H1 (cell line): ENCODE measurements at regions not wholly inside any gene's neighbourhood (a gene's known extent, or its start where the extent isn't known, plus 50 kb on each side); places are given as distances from the start of the nearest gene placed in this dataset.

ENCODE experiments used
- CTCF ChIA-PET: fragments of 300-600 bp; sonication (Branson Sonifier 250); formaldehyde crosslinking; loops from one replicate; lab custom pipeline; 2021; ENCODE audit not compliant: partially characterized antibody; lab: Charles Lee
- POLR2A ChIA-PET: fragments of 300-600 bp; sonication (Branson Sonifier 250); formaldehyde crosslinking; loops from one replicate; lab custom pipeline; 2021; ENCODE audit warnings: inconsistent platforms; ENCODE audit not compliant: partially characterized antibody; lab: Charles Lee
- DNase-seq, 2 experiments: peaks; one replicate each; pipeline versions ENCODE4 v3.0.0 to v3.0.0-alpha.2; 2010 to 2022; ENCODE audit warnings: low spot score in 2 of 2, low read depth in 1 of 2, mixed read lengths in 1 of 2
- FAIRE-seq: peaks from 2 replicates; lab custom pipeline; 2011; peaks lifted over from hg19 to GRCh38; lab: Jason Lieb, UNC
- H2AFZ ChIP-seq: 2 replicates; pipeline ENCODE4 v1.8.1; 2012; ENCODE audit warnings: low read length, inconsistent platforms
- H2AK5ac ChIP-seq: 2 replicates; pipeline ENCODE4 v1.6.1; 2013; ENCODE audit warnings: low read depth, low read length
- H2BK120ac ChIP-seq: replicated peaks from 2 replicates; pipeline ENCODE3; 2013; ENCODE audit warnings: low read depth, low read length, inconsistent platforms
- H2BK12ac ChIP-seq: 2 replicates; pipeline ENCODE4 v1.6.1; 2013; ENCODE audit warnings: low read depth, low read length
- H2BK15ac ChIP-seq: 2 replicates; pipeline ENCODE4 v1.6.1; 2013; ENCODE audit warnings: low read length
- H2BK20ac ChIP-seq: 2 replicates; pipeline ENCODE4 v1.6.1; 2013; ENCODE audit warnings: low read length
- H2BK5ac ChIP-seq: 2 replicates; pipeline ENCODE4 v1.6.1; 2013; ENCODE audit warnings: low read depth, low read length
- H3K14ac ChIP-seq: 2 replicates; pipeline ENCODE4 v1.6.1; 2013; ENCODE audit warnings: inconsistent platforms; ENCODE audit not compliant: insufficient read length
- H3K18ac ChIP-seq: 2 replicates; pipeline ENCODE4 v1.6.1; 2013; ENCODE audit warnings: low read length; ENCODE audit errors: extremely low read depth
- H3K23ac ChIP-seq: 2 replicates; pipeline ENCODE4 v1.6.1; 2013; ENCODE audit warnings: inconsistent platforms; ENCODE audit not compliant: insufficient read length
- H3K23me2 ChIP-seq: 2 replicates; pipeline ENCODE4 v1.6.1; 2013; ENCODE audit warnings: low read depth, low read length
- H3K27ac ChIP-seq: 2 replicates; pipeline ENCODE4 v1.6.1; 2011; ENCODE audit warnings: low read depth, low read length, inconsistent platforms
- H3K27me3 ChIP-seq, 4 experiments: replicated peaks in 1 of 4; 1 replicate in 1 of 4; 2 replicates in 3 of 4; pipeline versions ENCODE4 v1.6.1 to v1.8.1; 2011 to 2013; ENCODE audit warnings: low read length in 3 of 4, mild to moderate bottlenecking in 3 of 4, inconsistent platforms in 2 of 4, mixed read lengths in 2 of 4, moderate library complexity in 1 of 4; ENCODE audit not compliant: control insufficient read depth in 3 of 4, insufficient read depth in 3 of 4; ENCODE audit errors: extremely low read depth in 1 of 4
- H3K36me3 ChIP-seq, 4 experiments: 2 replicates each; pipeline versions ENCODE4 v1.6.1 to v1.8.1; 2011 to 2013; ENCODE audit warnings: mild to moderate bottlenecking in 4 of 4, low read length in 3 of 4, moderate library complexity in 2 of 4, control low read depth in 1 of 4, inconsistent platforms in 1 of 4; ENCODE audit not compliant: insufficient read depth in 4 of 4, control insufficient read depth in 2 of 4
- H3K4ac ChIP-seq: replicated peaks from 2 replicates; pipeline ENCODE3; 2013; ENCODE audit warnings: low read length, low read depth, mixed read lengths, inconsistent platforms; ENCODE audit not compliant: insufficient read length
- H3K4me1 ChIP-seq, 4 experiments: replicated peaks in 1 of 4; 1 replicate in 1 of 4; 2 replicates in 3 of 4; pipeline versions ENCODE4 v1.6.1 to v1.8.1; 2011 to 2013; ENCODE audit warnings: low read length in 3 of 4, inconsistent platforms in 2 of 4, mixed read lengths in 1 of 4; ENCODE audit not compliant: insufficient read depth in 4 of 4, control insufficient read depth in 3 of 4
- H3K4me2 ChIP-seq, 2 experiments: 2 replicates each; pipeline versions ENCODE4 v1.6.1 to v1.8.1; 2011 to 2013; ENCODE audit warnings: low read depth in 2 of 2, low read length in 2 of 2, control low read depth in 1 of 2, inconsistent platforms in 1 of 2, mild to moderate bottlenecking in 1 of 2; ENCODE audit not compliant: insufficient read depth in 1 of 2
- H3K4me3 ChIP-seq, 4 experiments: fragments of 200-600, 300-600 bp in 1 of 4; sonication (generic), shearing (Covaris generic), sonication (Bioruptor Twin) in 1 of 4; 2 replicates each; pipeline versions ENCODE4 v1.5.1 to v1.8.1; 2011 to 2016; ENCODE audit warnings: low read length in 4 of 4, low read depth in 3 of 4, control low read depth in 2 of 4, inconsistent platforms in 2 of 4, mild to moderate bottlenecking in 2 of 4, mixed read lengths in 1 of 4, moderate library complexity in 1 of 4; ENCODE audit not compliant: insufficient read depth in 2 of 4; ENCODE audit errors: extremely low read depth in 1 of 4
- H3K56ac ChIP-seq: replicated peaks from 2 replicates; pipeline ENCODE3; 2013; ENCODE audit warnings: low read depth, mild to moderate bottlenecking, mixed read lengths, low read length, inconsistent platforms; ENCODE audit not compliant: insufficient read length
- H3K79me1 ChIP-seq: 2 replicates; pipeline ENCODE4 v1.6.1; 2013; ENCODE audit warnings: low read depth, low read length, control low read depth
- H3K79me2 ChIP-seq, 2 experiments: 2 replicates each; pipeline versions ENCODE4 v1.6.1 to v1.8.1; 2012 to 2013; ENCODE audit warnings: low read length in 2 of 2, mild to moderate bottlenecking in 2 of 2, inconsistent platforms in 1 of 2; ENCODE audit not compliant: insufficient read depth in 2 of 2, control insufficient read depth in 1 of 2
- H3K9ac ChIP-seq, 4 experiments: replicated peaks in 1 of 4; 1 replicate in 1 of 4; 2 replicates in 3 of 4; pipeline versions ENCODE4 v1.6.1 to v1.8.1; 2011 to 2013; ENCODE audit warnings: low read depth in 3 of 4, low read length in 3 of 4, control low read depth in 2 of 4, mild to moderate bottlenecking in 2 of 4, moderate library complexity in 2 of 4, inconsistent platforms in 1 of 4; ENCODE audit errors: extremely low read depth in 1 of 4
- H3K9me3 ChIP-seq, 2 experiments: 2 replicates each; pipeline versions ENCODE4 v1.6.1 to v1.8.1; 2012 to 2013; ENCODE audit warnings: mild to moderate bottlenecking in 2 of 2, moderate library complexity in 2 of 2, control low read depth in 1 of 2, inconsistent platforms in 1 of 2, low read depth in 1 of 2, low read length in 1 of 2, mixed read lengths in 1 of 2; ENCODE audit not compliant: insufficient read depth in 2 of 2
- H4K20me1 ChIP-seq, 2 experiments: replicated peaks in 1 of 2; 2 replicates each; pipeline versions ENCODE3 to v1.8.1; 2011 to 2013; ENCODE audit warnings: inconsistent platforms in 2 of 2, low read length in 2 of 2, mild to moderate bottlenecking in 1 of 2; ENCODE audit not compliant: insufficient read depth in 2 of 2, control insufficient read depth in 1 of 2
- H4K5ac ChIP-seq: 2 replicates; pipeline ENCODE4 v1.6.1; 2013; ENCODE audit warnings: low read length, low read depth, mixed read lengths, inconsistent platforms; ENCODE audit not compliant: insufficient read length
- H4K8ac ChIP-seq: 2 replicates; pipeline ENCODE4 v1.8.0; 2013; ENCODE audit warnings: mild to moderate bottlenecking, moderate library complexity, low read length, inconsistent platforms; ENCODE audit not compliant: insufficient read depth; ENCODE audit errors: extremely low read depth
- H4K91ac ChIP-seq: replicated peaks from 2 replicates; pipeline ENCODE3; 2013; ENCODE audit warnings: low read length, mixed read lengths, inconsistent platforms; ENCODE audit not compliant: insufficient read length
- CHD1 ChIP-seq: IDR thresholded peaks from 2 replicates; pipeline ENCODE4 v1.6.1; 2012; ENCODE audit warnings: low read depth, low read length, improper control_type of control experiment
- EP300 ChIP-seq, 2 experiments: IDR thresholded peaks; 1 replicate in 1 of 2; 2 replicates in 1 of 2; pipeline ENCODE4 v1.6.1; 2011 to 2012; ENCODE audit warnings: low read depth in 2 of 2, low read length in 2 of 2, mild to moderate bottlenecking in 2 of 2, borderline replicate concordance in 1 of 2, inconsistent platforms in 1 of 2, moderate library complexity in 1 of 2
- EZH2 ChIP-seq: fragments of 200-600 bp; sonication (generic); IDR thresholded peaks from 2 replicates; pipeline ENCODE4 v1.7.1; 2012; ENCODE audit warnings: low read depth, mild to moderate bottlenecking, moderate library complexity, low read length, inconsistent platforms; ENCODE audit not compliant: severe bottlenecking
- GABPA ChIP-seq: IDR thresholded peaks from 2 replicates; pipeline ENCODE4 v1.6.1; 2011; ENCODE audit warnings: mild to moderate bottlenecking, low read length, moderate library complexity, borderline replicate concordance; ENCODE audit not compliant: insufficient read depth
- JUND ChIP-seq: IDR thresholded peaks from 2 replicates; pipeline ENCODE4 v1.6.1; 2011; ENCODE audit warnings: mild to moderate bottlenecking, improper control_type of control experiment, low read length
- NANOG ChIP-seq: IDR thresholded peaks from 2 replicates; pipeline ENCODE4 v1.6.1; 2011; ENCODE audit warnings: low read length, low read depth, mild to moderate bottlenecking, inconsistent platforms; ENCODE audit not compliant: insufficient read depth, poor library complexity, severe bottlenecking
- RAD21 ChIP-seq, 2 experiments: IDR thresholded peaks in 1 of 2; conservative IDR thresholded peaks in 1 of 2; 2 replicates each; pipeline ENCODE4 v1.6.1; 2011; ENCODE audit warnings: low read depth in 2 of 2, low read length in 2 of 2, improper control_type of control experiment in 1 of 2, inconsistent platforms in 1 of 2, mild to moderate bottlenecking in 1 of 2, moderate library complexity in 1 of 2
- SIRT6 ChIP-seq: IDR thresholded peaks from one replicate; pipeline ENCODE4 v1.7.1; 2012; ENCODE audit warnings: low read length, inconsistent platforms
- WGBS, 2 experiments: shearing (Covaris generic) in 1 of 2; methylation state at CpG; one replicate each; pipeline versions ENCODE4 v1.1.6 to v1.1.7; 2013 to 2015; ENCODE audit warnings: low lambda C conversion rate in 2 of 2, mixed read lengths in 2 of 2, inconsistent platforms in 1 of 2, low coverage in 1 of 2, missing lambda C conversion rate in 1 of 2; ENCODE audit not compliant: insufficient replicate concordance in 2 of 2, insufficient coverage in 1 of 2, insufficient read length in 1 of 2; ENCODE audit errors: extremely low coverage in 1 of 2, missing lambda C conversion rate in 1 of 2; 5-methylcytosine and 5-hydroxymethylcytosine counted together

GRCh38 chr11:109892321-109892794, 200.8 kb upstream of the ZC3H12C start:
- TF ChIP-seq NANOG (no peak), EP300 (IDR thresholded peaks at IDR 0.05; ENCODE audit: borderline replicate concordance in 1 of 2, low read depth in 2 of 2, low read length in 2 of 2) (no peak), JUND (no peak), CHD1 (no peak), GABPA (no peak), SIRT6 (no peak), RAD21 (IDR thresholded peaks at IDR 0.05 in 1 of 2, conservative IDR thresholded peaks at IDR 0.05 in 1 of 2; ENCODE audit: low read depth in 2 of 2, low read length in 2 of 2) (no peak), EZH2 (no peak)
- H2BK12ac ChIP-seq, result no peak overlapping the region
- no peaks in the 10 kb centered on the region for H3K79me1 ChIP-seq
- H4K5ac ChIP-seq, result no peak overlapping the region
- FAIRE-seq (no peak), DNase-seq (peak in 1 of 2 experiments; percentile 34)
- H2BK15ac ChIP-seq, result no peak overlapping the region
- H2AFZ ChIP-seq, result no peak overlapping the region
- H3K4me1 ChIP-seq, result no peaks in the 10 kb centered on the region
- H4K91ac ChIP-seq, result no peak overlapping the region
- no peaks in the 10 kb centered on the region for H3K79me2 ChIP-seq
- H3K18ac ChIP-seq, result no peak overlapping the region
- H3K9ac ChIP-seq, result no peak overlapping the region
- CTCF ChIA-PET, result interaction anchor here (0.8 to 1.7 kb wide), 2 partner anchors 27 to 42 kb away, joined by 3 to 4 read pairs; no protein-coding TSS in a partner anchor
- H3K4me3 ChIP-seq, result no peak overlapping the region
- H3K4ac ChIP-seq, result no peak overlapping the region
- 90% methylated on average over 4 of the region's 4 CpGs; no CpG with 5 or more reads in 1 of the 2 experiments for WGBS, 2 experiments
- no peak overlapping the region for H2BK5ac ChIP-seq
- H3K27me3 ChIP-seq, result no peaks in the 10 kb centered on the region
- no peak overlapping the region for H4K8ac ChIP-seq
- POLR2A ChIA-PET, result no interaction called here
- no peak overlapping the region for H3K23ac ChIP-seq
- H3K9me3 ChIP-seq, result no peaks in the 10 kb centered on the region
- H3K27ac ChIP-seq, result no peak overlapping the region
- no peak overlapping the region for H3K4me2 ChIP-seq
- no peaks in the 10 kb centered on the region for H3K23me2 ChIP-seq
- no peaks in the 10 kb centered on the region for H4K20me1 ChIP-seq
- H3K56ac ChIP-seq, result no peak overlapping the region
- H3K36me3 ChIP-seq, result no peaks in the 10 kb centered on the region
- H3K14ac ChIP-seq, result no peak overlapping the region
- no peak overlapping the region for H2BK20ac ChIP-seq
- H2AK5ac ChIP-seq, result no peak overlapping the region
- no peak overlapping the region for H2BK120ac ChIP-seq
